ENCODE measurements at regions not wholly inside any gene's neighbourhood (a gene's known extent, or its start where the extent isn't known, plus 50 kb on each side); places are given as distances from the start of the nearest gene placed in this dataset.
"Not testable (repeated sequence)": the region's sequence is repeated elsewhere in the genome, so short reads cannot be mapped to it uniquely, and the experiment has no call there.

GRCh38 chr4:110410853-110411573 lies 64.9 kb upstream of the ENPEP start:
- TF ChIP-seq CTCF, POLR2A (IDR thresholded peaks at IDR 0.05): not testable (repeated sequence)

Data from heart left ventricle (tissue), 13 donors.